CD4-positive, alpha-beta T cell treated with Interleukin-4 for 4 hours (primary cell): ENCODE measurements at regions not wholly inside any gene's neighbourhood (a gene's known extent, or its start where the extent isn't known, plus 50 kb on each side); places are given as distances from the start of the nearest gene placed in this dataset.
"Not testable (repeated sequence)": the region's sequence is repeated elsewhere in the genome, so short reads cannot be mapped to it uniquely, and the experiment has no call there.

Experiments used
- DNase-seq: peaks from one replicate; pipeline ENCODE4 v3.0.0-alpha.2; 2020

DNA sequence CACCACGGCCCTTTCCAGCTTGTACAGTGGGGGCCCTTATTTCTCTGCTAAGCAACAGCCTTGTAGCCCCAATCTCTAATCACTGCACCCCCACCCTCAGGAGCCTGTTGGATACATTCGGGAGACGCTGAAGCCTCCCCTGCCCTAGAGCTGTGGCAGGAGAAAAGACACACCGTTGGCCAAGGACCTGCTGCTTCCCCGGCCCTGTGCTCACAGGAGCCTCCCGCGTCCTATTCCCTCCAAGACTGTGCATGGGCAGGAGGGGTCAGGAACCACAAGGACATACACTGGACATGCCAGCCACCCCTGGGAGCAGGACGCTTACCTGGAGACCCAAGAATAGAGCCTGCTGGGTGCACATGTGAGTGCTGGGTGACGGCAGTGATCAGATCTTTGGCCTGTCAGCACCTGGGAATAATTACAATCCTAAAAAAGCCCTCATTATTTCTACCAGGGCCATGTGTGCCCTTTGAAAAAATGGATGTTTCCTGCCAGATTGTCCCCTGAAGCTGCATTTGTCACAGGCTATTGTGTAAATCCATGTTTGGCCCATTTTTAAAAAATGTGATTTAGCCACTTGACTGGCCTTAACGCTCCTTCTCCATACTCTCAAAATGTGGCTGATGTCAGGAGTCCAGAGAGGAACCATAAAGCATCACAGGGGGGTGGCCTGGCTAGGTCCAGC, 590.6 kb downstream of the MATN1 start:
- DNase-seq = no peak

DNA sequence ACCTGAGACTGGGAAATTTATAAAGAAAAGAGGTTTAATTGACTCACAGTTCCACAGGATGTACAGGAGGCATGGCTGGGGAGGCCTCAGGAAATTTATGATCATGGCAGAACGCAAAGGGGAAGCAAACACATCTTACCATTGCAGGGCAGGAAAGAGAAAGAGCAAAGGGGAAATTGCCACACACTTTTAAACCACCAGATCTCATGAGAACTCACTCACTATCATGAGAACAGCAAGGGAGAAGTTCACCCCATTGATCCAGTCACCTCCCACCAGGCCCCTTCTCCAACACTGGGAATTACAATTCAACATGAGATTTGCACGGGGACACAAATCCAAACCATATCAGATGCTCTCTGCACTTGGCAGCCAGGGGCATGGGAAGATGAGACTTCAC, 592.8 kb downstream of the MATN1 start:
- not testable (repeated sequence) for DNase-seq

DNA sequence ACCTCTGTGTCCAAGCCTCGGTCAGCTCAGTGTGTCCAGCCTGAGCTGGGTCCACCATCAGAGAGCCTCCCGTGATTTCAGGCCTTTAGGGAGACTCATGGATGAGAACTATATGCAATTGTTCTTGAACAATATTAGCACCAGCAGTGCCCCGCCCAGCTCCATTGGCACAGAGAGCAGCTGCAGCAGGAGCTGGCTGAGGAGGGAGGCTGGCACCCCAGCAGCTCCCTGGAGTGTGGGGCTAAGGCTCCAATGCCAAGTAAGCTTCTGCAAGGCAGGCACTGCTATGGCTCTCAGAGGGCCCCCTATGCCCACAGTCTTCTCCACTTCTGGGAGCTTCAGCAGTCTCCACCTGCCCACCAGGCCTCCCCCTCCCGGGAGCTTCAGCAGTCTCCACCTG, 593.3 kb downstream of the MATN1 start:
- no peak for DNase-seq

DNA sequence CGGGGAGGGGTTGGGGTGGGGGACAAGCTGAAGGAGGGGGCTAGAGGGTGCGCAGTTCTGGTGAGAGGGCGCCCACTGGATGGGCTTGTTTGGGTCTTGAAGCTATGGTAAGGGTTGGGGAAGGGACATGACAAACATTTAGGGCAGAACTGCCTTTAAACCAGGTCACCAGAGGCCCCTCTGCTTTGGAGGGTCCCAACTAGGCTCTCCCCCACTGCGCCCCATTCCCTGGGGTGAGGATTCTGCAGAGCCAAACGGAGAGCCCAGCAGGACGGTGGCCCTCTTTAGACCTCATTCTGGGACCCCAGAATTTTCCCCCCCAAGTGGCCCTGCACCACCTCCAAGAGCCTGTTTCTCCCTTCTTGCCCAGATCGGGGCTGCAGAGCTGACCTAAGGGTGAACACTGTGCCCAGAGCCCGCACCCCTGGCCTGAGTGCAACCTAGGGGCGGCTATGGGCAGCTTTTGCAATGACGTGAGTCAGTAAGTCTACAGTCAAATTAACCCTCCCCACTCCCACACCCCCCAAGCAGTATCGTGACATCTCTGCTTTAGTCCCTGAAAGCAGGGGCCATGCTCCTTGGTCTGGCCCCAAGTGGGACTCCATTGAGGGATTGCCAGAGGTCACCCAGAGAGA, 593.8 kb downstream of the MATN1 start:
- DNase-seq = no peak

DNA sequence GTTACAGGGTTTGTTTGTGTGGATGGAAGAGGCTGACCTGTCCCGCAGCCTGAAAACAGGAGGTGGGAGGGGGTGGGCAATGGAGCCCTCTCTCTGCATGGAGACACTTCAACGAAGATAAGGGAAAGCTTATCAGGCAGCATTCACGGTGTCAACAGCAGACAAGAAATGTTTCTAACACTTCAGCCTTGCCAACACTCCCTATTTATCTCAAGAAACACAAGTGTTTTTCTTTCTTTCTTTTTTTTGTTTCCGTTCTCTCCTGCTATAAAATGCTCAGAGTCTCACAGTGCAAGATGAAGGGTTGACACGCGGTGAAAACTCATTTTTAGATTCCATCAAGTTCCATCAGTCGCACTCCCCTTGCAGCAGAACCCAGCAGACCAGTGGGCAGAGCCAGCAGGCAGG, 594.4 kb downstream of the MATN1 start:
- no peak for DNase-seq

DNA sequence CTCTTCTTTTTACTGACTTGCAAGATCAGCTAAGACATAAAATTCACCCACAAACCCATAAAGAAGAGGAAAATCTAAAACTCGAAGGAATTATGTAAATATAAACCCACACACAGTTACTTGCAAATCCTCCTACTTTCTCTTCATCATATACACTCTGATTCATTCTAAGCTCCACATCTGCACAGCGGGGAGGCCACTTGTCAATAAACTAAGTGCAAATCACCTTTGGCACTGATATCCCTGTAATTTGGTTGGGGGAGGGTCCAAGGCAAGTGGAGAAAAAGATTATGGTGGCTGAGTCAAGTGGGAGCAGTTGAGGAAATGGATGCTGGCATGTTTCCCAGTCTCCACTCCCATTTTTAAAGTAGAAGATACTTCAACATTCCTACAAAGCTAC, 596.5 kb downstream of the MATN1 start:
- DNase-seq = no peak

DNA sequence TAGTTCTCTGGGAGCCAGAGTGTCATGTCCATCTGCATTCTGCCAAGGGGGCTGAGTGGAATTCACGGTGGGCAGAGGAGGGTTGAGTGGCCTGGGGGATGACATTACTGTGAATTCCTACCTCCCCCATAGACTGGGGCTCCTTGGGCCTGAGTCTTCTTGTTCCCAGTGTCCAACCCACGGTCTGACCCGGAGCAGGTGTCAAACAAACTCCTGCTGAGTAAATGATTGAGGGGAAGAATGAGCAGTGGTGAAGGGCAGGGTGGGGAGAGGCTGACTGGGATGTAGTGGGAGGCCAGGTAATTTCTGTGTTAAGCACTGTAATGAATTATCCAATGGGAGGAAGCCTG, 597.6 kb downstream of the MATN1 start:
- DNase-seq = no peak

DNA sequence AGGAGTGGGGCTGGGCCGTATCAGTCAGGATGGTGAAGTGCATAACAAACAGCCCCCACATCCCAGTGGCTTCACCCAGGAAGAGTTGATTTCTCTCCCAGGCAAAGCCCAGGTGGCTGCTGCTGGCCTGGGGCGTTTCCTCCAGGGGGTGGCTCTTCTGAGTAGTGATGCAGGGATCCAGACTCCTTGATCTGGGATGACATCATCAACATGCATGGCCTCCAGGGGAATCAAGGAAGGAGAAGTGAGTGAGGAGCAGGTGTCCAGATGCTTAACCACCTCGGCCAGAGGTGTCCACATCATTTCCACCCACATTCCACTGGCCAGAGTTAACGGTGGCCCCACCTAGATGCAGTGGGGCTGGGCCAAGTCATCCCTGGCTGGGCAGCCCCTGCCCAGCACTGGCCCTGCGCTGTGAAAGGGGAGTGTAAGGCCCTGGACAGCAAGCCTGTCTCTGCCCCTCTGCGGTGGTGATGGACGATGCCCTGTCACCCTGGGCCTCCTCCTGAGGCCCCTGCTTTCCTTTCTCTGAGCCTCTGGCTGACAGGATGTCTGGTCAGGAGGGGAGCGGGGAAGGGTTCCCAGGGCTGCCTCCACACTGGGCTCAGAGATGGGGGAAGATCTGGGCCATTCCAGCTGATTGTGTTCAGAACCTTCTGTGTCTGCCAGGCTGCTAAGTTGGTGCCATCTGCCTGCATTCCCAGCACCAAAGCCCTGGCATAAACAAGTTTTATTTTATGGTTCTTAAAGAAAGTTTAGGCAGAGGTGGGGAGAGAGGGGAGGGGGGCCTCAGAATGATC, 598.2 kb downstream of the MATN1 start:
- no peak for DNase-seq

DNA sequence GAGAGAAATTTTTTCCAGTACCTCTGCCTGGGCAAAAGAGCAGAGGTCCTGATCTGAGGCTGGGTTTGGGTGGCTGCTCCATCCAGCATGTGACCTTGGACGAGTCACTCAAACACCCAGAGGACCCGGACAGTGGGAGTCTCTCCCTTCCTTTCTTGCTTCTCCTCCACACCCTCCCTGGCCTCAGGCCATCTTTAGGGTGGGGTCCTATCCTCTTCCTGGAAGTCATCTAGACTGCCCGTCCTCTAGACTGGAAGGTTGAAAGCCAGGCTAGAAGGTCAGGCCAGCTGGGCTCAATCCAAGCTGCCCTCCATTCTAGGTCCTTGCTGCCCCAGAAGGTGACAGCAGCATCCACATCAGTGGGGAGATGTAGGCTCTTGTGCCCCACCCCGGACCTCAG, 599.5 kb downstream of the MATN1 start:
- no peak for DNase-seq

DNA sequence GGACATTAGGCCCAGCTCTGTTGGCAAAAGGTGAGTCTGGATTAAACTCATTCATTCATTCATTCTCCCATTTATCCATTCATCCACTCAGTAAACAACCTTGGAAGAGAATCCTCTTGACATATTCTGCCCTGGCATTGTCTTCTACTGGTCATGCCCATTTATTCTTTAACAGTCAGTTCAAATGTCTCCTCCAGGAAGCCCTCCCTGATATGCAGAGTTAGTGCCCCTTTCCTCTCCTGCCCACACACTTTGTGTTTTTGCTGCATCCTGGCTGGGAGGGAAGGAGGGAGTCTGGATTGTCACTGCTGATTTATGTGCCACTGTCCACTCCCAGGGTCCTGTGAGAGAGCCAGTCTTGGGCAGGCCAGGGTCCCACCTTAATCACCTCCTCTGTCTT, 600.3 kb downstream of the MATN1 start:
- no peak for DNase-seq

DNA sequence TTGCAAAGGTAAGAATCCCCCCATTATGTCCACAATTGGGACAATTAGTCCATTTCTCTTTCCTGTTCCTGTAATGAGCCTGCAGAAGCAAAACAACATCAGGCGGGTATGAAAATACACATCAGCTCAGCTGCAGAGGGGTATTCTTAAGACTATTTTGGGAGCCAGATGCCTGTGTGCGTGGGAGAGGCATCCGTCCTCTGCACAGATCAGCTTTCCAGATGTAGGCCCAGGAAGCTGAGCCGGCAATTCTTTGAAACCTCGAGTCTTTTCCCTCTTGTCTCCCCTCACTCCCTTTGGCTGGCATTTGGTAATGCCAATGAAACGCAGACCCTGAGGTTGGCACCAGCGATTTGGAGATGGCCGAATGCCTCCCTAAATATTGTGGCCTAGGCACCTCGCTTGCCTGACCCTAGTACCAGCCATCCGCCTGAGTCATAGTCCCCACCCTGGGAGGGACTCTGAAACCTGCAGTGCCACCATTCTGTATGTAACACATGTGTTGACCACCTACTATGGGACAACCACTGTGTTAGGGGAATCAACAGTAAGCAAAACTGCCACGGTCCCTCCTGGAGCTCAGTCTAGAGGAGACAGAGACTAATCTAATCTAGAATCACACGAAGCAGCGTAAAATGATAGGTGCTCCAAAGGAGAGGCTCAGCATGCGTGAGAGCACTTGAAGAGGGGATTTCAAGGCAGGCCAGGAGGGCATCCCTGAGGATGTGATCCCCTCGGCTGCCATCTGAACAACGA, 603.0 kb downstream of the MATN1 start:
- DNase-seq = no peak

DNA sequence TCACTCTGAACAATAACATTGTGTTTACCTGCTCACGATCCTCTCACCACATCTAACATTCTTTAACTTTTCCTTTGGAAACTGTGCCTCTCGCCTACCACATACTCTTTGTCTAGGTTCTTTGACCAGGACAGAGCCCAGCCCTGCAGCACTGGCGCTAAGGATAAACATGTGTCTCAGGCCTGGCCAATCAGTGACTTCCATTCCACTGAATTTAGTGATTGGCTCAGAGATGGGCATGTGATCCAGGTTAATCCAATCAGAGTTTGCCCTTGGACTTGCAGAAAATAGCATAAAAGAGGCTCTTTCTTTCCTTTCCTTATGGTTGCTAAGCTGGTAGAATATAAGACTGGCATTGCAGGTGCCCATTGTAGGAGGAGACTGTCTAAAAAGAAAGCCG, 605.7 kb downstream of the MATN1 start:
- no peak for DNase-seq

DNA sequence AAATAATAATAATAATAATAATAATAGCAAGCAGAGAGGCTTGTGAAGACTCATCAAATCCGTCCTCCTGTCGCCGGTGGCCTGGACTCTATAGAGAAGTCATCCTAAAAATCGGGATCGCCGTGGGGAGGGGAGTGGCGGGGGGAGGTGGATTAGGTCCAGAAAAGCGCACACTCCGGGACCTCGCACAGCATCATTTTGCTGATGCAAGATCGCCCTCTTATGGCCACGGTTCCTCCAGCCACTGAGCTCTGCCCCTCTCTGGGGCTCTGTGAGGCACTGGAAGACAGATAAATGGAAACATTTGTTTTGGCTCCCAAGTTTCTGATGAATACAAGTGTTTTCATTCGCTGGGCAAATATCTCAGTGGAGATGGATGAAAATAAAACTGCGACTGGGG, 612.0 kb downstream of the MATN1 start:
- DNase-seq = no peak

DNA sequence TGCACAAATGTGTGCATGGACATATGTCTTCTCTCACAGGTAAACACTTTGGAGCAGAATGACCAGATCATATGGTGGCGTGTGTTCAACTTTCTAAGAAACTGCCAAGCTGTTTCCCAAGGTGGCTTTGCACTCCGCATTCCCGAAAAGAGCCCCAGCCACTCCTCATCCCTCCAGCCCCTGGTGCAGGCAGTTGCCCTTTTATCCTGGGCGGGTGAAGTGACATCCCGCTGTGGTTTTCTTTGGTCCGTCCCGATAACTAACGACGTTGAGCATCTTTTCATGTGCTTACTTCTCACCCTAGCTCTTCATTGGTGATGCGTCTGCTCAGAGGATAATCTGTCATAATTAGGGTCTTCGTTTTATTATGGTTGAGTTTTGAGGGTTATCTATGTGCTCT, 612.5 kb downstream of the MATN1 start:
- DNase-seq = no peak

DNA sequence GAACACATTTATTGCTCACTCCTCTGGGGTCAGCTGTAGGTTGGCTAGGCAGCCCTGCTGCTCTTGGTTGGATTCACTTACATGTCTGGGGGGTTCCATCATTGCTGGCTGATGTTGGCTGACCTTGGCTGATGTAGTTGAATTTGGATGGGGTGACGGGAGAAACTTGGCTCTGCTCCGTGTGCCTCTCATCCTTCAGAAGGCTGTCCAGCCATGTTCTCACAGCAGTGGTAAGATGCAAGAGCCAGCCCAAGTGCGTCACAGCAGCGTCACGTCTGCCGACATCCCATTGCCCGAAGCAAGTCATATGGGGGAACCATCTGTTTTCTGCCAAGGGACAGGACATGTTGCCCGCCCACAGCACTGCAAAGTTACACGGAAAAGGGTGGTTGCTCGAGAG, 613.5 kb downstream of the MATN1 start:
- DNase-seq = no peak

DNA sequence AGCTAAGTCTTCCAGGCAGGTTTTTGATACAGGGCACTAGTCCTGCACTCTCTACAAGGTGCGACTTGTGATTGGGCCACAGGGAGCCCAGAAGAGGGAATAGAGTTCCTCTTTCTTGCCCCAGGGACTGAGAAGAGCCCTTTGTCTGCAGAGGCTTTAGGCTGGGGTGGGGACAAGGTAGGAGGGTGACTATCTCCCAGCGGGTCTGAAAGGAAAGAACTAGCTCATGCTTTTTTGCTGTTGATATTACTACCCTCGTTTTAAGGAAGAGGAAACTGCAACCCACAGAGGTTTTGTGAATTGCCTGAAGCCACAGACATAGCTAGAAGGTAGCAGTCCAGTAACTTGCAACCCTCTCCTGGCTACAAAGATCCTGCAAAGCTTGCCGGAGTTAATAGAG, 615.2 kb downstream of the MATN1 start:
- DNase-seq = no peak

DNA sequence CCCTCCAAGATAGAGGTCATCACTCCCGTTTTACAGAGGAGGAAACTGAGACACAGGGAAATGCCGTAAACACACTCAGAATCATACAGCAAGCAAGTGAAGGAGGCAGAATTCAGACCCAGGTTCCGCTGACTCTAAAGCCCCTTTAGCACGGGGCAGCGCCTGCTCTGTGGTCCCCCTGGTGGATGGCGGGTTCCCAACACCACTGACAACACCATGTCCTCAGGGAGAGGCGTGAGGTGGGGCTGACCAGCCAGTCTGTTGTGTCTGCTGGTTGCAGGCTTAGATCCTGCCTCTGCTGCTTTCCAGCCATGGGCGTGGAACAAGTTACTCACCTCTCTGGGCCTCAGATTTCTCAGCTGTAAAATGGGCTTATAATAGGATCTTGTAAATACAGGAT, 617.3 kb downstream of the MATN1 start:
- DNase-seq = no peak

DNA sequence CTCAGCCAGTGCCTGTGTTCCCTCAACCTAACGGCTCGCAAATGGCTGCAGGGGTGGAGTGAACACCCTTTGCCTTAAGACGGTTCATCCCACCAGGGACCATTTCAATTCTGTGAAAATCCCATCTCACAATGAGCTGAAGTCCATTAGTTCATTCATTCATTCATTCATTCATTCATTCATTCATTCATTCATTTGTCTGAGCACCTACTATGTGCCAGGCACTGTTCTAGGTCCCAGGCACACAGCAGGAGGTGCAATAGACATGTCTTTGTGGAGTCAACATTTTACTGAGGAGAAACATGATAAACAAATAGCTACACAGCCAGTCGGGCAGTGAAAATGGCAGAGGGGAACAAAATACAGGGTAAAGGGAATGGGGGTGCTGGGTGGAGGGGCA, 618.8 kb downstream of the MATN1 start:
- no peak for DNase-seq

DNA sequence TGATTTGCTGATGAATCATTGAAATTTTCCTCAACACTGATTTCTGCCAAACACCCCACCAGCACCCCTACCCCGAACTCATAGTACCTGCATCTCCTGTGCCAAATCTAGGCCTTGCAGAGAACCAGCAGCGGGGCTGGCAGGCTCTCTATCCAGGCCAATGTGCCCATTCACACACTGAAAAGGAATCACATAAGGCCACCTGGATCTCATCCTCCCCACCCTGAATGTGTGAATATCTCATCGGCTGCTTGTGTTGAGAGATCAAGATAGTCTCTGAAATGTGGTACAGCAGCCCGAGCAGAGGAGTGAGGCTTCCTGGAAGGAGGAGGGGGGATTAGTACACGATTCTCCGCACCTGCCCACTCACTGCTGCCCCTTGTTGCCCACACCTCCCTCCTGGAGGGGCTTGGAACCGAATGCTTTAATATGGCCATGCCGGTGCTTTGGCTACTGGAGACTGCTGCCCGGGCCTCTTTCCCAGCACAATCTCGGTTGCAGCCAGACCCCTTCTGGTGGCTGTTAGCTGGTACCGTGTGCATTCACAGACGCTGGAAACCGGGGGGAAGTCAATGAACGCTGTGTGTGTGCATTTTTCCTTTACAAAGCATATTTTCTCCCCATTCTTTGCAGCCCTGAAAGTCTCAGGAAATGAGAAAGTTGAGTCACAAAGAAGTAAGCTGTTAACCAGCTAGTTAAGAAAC, 619.5 kb downstream of the MATN1 start:
- DNase-seq = no peak

DNA sequence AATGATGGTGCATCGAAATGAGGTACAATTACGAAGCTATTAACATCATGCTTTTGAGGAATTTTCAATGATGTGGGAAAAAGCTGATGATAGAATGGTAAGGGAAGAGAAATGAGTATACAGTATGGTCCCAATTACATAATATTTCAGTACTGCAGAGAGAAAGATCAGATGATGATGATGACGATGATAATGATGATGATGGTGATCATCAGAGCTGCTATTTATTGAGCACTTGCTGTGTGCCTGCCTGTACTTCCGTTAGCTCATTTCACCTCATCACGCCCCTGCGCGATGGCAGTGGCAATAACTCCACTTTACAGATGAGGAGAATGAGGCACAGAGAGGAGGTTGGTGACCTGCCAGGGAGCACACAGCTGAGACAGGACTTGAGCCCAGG, 620.8 kb downstream of the MATN1 start:
- no peak for DNase-seq

DNA sequence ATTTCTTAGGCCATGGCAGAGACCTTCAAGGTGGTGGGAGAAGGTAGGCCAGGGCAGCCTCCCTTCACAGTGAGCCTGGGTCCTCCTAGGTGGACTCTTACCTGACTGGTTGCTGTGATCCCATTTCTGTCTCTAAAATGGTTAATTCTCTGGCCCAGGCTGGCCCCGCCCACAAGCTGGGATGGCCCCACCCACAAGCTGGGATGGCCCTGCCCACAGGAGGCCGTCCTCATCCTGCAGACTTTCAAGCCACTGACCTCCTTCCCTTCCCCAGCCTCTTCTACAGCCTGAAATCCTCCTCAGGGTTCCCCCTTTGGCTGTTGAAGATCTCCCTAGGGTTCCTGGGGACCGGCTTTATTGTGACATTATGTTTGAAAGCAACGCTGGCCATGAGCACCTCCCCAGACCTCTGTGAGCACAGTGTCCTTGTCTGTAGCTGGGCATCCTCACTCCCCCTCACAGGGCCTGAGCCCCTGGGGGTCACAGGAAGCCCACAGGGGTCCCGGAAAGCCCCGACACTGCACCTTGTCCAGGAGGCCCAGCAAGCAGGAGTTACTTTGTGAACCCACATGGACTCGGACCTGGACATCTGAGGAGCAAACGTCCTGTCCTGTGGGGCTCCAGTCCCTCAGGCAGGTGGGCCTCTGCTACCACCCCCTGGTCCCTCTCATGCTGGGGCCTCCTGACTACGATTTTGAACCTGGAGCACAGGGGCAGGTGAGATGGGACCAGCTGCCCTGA, 621.7 kb downstream of the MATN1 start:
- no peak for DNase-seq

DNA sequence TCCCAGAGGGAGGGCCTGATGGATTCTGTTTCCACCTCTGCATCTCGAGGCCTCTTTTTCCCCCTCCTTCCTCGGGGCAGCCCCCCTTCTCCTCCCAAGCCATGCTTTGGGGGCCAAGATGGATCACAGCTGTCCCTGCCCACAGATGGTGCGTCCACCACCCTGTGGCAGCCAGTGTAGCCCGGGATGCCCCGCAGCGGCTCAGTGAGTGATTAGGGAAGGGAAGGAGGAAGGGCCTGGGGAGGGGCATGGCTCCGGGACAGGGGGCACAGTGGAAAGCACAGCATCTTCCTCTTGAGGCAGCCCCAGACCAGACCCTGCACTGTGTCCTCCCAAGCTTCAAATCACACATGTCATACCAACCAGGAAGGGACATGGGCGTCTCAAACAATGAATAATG, 622.4 kb downstream of the MATN1 start:
- DNase-seq = no peak
